Erythroblast (primary cell): ENCODE measurements at regions not wholly inside any gene's neighbourhood (a gene's known extent, or its start where the extent isn't known, plus 50 kb on each side); places are given as distances from the start of the nearest gene placed in this dataset.

ENCODE experiments used
- GATA1 ChIP-seq: IDR thresholded peaks from 2 replicates; pipeline ENCODE4 v1.6.1; 2011; ENCODE audit warnings: low read depth, mild to moderate bottlenecking, control low read depth, low read length, moderate library complexity
- POLR2A ChIP-seq: IDR thresholded peaks from 2 replicates; pipeline ENCODE4 v1.6.1; 2011; ENCODE audit warnings: mild to moderate bottlenecking, low read length

- no peak for TF ChIP-seq POLR2A
- no peak for TF ChIP-seq GATA1
Measured at GRCh38 chr7:52285689-52286088, 749.7 kb upstream of the POM121L12 start.
